SK-N-SH treated with all-trans-retinoic acid at 6 μM for 48 hours (cell line): ENCODE measurements at regions not wholly inside any gene's neighbourhood (a gene's known extent, or its start where the extent isn't known, plus 50 kb on each side); places are given as distances from the start of the nearest gene placed in this dataset.
"Not testable (repeated sequence)": the region's sequence is repeated elsewhere in the genome, so short reads cannot be mapped to it uniquely, and the experiment has no call there.

ENCODE experiments used
- ATAC-seq: fragments of 200-7000 bp; cut with Tn5 transposase; 3 replicates; pipeline ENCODE4 v1.9.1; 2020; ENCODE audit warnings: mild to moderate bottlenecking, moderate library complexity
- BACH2 ChIP-seq: fragments of 250-450 bp; sonication (Bioruptor Pico); IDR thresholded peaks from 2 replicates; pipeline ENCODE4 v1.9.0; 2021; ENCODE audit warnings: mild to moderate bottlenecking, borderline replicate concordance
- CREB5 ChIP-seq: fragments of 250-450 bp; sonication (Bioruptor Pico); IDR thresholded peaks from 2 replicates; pipeline ENCODE4 v1.5.1; 2020; ENCODE audit warnings: low read depth, mild to moderate bottlenecking, moderate library complexity
- CSRNP3 ChIP-seq: fragments of 250-450 bp; sonication (Bioruptor Pico); IDR thresholded peaks from 2 replicates; pipeline ENCODE4 v1.5.1; 2021; ENCODE audit warnings: mild to moderate bottlenecking, moderate library complexity
- ESRRG ChIP-seq: fragments of 250-450 bp; sonication (Bioruptor Pico); IDR thresholded peaks from 2 replicates; pipeline ENCODE4 v1.6.1; 2021; ENCODE audit warnings: mild to moderate bottlenecking
- GLIS3 ChIP-seq: fragments of 250-450 bp; sonication (Bioruptor Pico); IDR thresholded peaks from 2 replicates; pipeline ENCODE4 v1.5.0; 2020; ENCODE audit warnings: mild to moderate bottlenecking, moderate library complexity
- ISL1 ChIP-seq: fragments of 250-450 bp; sonication (Bioruptor Pico); IDR thresholded peaks from 2 replicates; pipeline ENCODE4 v2.1.2; 2022; ENCODE audit warnings: mild to moderate bottlenecking, moderate library complexity
- PATZ1 ChIP-seq: fragments of 250-450 bp; sonication (Bioruptor Pico); IDR thresholded peaks from 2 replicates; pipeline ENCODE4 v1.8.0; 2020; ENCODE audit warnings: mild to moderate bottlenecking, moderate library complexity, borderline replicate concordance
- POU6F1 ChIP-seq: fragments of 250-450 bp; sonication (Bioruptor Pico); IDR thresholded peaks from 2 replicates; pipeline ENCODE4 v1.8.0; 2021; ENCODE audit warnings: low read depth, mild to moderate bottlenecking, moderate library complexity, borderline replicate concordance
- PPARA ChIP-seq: fragments of 250-450 bp; sonication (Bioruptor Pico); IDR thresholded peaks from 2 replicates; pipeline ENCODE4 v1.5.0; 2020; ENCODE audit warnings: mild to moderate bottlenecking, borderline replicate concordance
- RARB ChIP-seq: fragments of 250-450 bp; sonication (Bioruptor Pico); IDR thresholded peaks from 2 replicates; pipeline ENCODE4 v1.8.0; 2021; ENCODE audit warnings: mild to moderate bottlenecking, moderate library complexity
- SNAI2 ChIP-seq: fragments of 250-450 bp; sonication (Bioruptor Pico); IDR thresholded peaks from 2 replicates; pipeline ENCODE4 v1.5.0; 2020; ENCODE audit warnings: mild to moderate bottlenecking, moderate library complexity
- TCF4 ChIP-seq: fragments of 250-450 bp; sonication (Bioruptor Pico); IDR thresholded peaks from 2 replicates; pipeline ENCODE4 v1.8.0; 2021; ENCODE audit warnings: mild to moderate bottlenecking, moderate library complexity, borderline replicate concordance
- TOX ChIP-seq: fragments of 250-450 bp; sonication (Bioruptor Pico); IDR thresholded peaks from 2 replicates; pipeline ENCODE4 v1.8.0; 2021; ENCODE audit warnings: mild to moderate bottlenecking, moderate library complexity, borderline replicate concordance
- TSHZ2 ChIP-seq: fragments of 250-450 bp; sonication (Bioruptor Pico); IDR thresholded peaks from 2 replicates; pipeline ENCODE4 v1.5.0; 2020; ENCODE audit warnings: mild to moderate bottlenecking, moderate library complexity
- ZC3H10 ChIP-seq: fragments of 250-450 bp; sonication (Bioruptor Pico); IDR thresholded peaks from 2 replicates; pipeline ENCODE4 v1.5.1; 2021; ENCODE audit warnings: mild to moderate bottlenecking, moderate library complexity
- ZFP3 ChIP-seq: fragments of 250-450 bp; sonication (Bioruptor Pico); IDR thresholded peaks from 2 replicates; pipeline ENCODE4 v1.5.0; 2020; ENCODE audit warnings: mild to moderate bottlenecking, moderate library complexity
- ZFP30 ChIP-seq: fragments of 450-650 bp; formaldehyde crosslinking; IDR thresholded peaks from 2 replicates; pipeline ENCODE4 v1.5.0; 2022; ENCODE audit warnings: mild to moderate bottlenecking, moderate library complexity
- ZNF8 ChIP-seq: fragments of 450-650 bp; formaldehyde crosslinking; IDR thresholded peaks from 2 replicates; pipeline ENCODE4 v1.5.0; 2020; ENCODE audit warnings: mild to moderate bottlenecking, moderate library complexity

GRCh38 chr15:81828135-81828534, 217.7 kb downstream of the MEX3B start:
- TF ChIP-seq ZFP30 (CRISPR knock-in tag) (no peak), ZC3H10 (CRISPR knock-in tag) (no peak), SNAI2 (no peak), TOX (CRISPR knock-in tag) (no peak)
- no peak for ATAC-seq

GRCh38 chr15:81825136-81825535, 220.7 kb downstream of the MEX3B start:
- TF ChIP-seq TSHZ2 (no peak), CREB5 (CRISPR knock-in tag) (no peak), SNAI2 (no peak)
- ATAC-seq, result no peak

GRCh38 chr15:81822587-81822986, 223.2 kb downstream of the MEX3B start:
- not testable (repeated sequence) for ATAC-seq

GRCh38 chr15:81819924-81820635, 225.7 kb downstream of the MEX3B start:
- ATAC-seq, result no peak
- TF ChIP-seq GLIS3 (CRISPR knock-in tag), result no peak
- no peak for TF ChIP-seq ZNF8 (CRISPR knock-in tag)
- TF ChIP-seq ISL1 (CRISPR knock-in tag), result no peak
- TF ChIP-seq ZFP3, result no peak
- TF ChIP-seq RARB, result no peak
- TF ChIP-seq TOX (CRISPR knock-in tag), result no peak
- no peak for TF ChIP-seq ESRRG

GRCh38 chr15:81814882-81815455, 230.8 kb downstream of the MEX3B start:
- ATAC-seq, result no peak
- TF ChIP-seq TSHZ2 (no peak), TOX (CRISPR knock-in tag) (no peak), PATZ1 (no peak), ZNF8 (CRISPR knock-in tag) (no peak), ZC3H10 (CRISPR knock-in tag) (no peak), ISL1 (CRISPR knock-in tag) (no peak), BACH2 (no peak), RARB (no peak), TCF4 (CRISPR knock-in tag) (no peak), PPARA (no peak), CSRNP3 (CRISPR knock-in tag) (no peak), POU6F1 (CRISPR knock-in tag) (no peak)
